ENCODE measurements at regions not wholly inside any gene's neighbourhood (a gene's known extent, or its start where the extent isn't known, plus 50 kb on each side); places are given as distances from the start of the nearest gene placed in this dataset.
A peak's percentile ranks its signal among the peaks of the same experiment; 100 is the strongest.

DNA sequence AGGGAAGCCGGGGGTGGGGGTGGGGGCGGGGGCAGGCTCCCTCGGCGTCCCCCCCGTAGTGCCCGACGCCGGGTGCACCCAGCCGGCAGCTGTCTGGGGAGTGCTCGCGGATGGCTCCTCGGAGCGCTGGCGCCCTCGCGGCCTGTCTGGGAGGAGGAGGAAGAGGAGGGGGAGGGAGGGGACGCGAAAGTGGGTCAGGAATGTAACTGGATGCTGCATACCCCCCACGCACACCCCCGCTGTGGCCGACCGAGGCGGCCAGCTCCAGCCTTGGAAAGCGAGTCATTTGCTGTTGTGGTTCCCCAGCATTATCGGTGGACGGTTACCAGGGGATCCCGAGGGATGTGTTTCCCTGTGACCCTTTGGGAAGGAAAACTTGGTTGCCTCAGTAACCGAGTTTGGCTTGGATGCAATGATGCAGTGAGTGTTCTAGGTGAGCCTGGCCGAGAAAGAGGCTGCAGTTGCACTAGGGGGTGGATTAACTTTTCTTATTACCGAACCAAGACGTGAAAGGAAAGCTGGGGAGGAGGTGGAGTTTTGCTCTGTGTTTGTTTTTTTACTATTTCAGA, 55.2 kb upstream of the RREB1 start:
- Mint-ChIP-seq H3K27ac (peak overlapping the region; percentile 75 to 95 (median 87)), H3K36me3 (ENCODE audit: low read depth) (no peaks in the 10 kb centered on the region), H3K4me1 (peaks cover 22% of the 10 kb centered on the region), H3K4me3 (peak overlapping the region; percentile 71 to 83 (median 82)), H3K27me3 (ENCODE audit: low read depth) (peaks cover 13% of the 10 kb centered on the region), H3K9me3 (no peaks in the 10 kb centered on the region)
- TF ChIP-seq CTCF (IDR thresholded peaks at IDR 0.05; ENCODE audit: unreplicated experiment in 3 of 3), result no peak

- H3K36me3 Mint-ChIP-seq (ENCODE audit: low read depth), result no peaks in the 10 kb centered on the region
- no peak for TF ChIP-seq CTCF (IDR thresholded peaks at IDR 0.05; ENCODE audit: unreplicated experiment in 3 of 3)
- peaks cover 13% of the 10 kb centered on the region for H3K27me3 Mint-ChIP-seq (ENCODE audit: low read depth)
- H3K4me3 Mint-ChIP-seq, result peak overlapping the region; percentile 71 to 83 (median 82)
- H3K4me1 Mint-ChIP-seq, result peaks cover 25% of the 10 kb centered on the region
- peak overlapping the region; percentile 75 to 95 (median 87) for H3K27ac Mint-ChIP-seq
- no peaks in the 10 kb centered on the region for H3K9me3 Mint-ChIP-seq
These were observed 54.5 kb upstream of the RREB1 start for GRCh38 chr6:7053125-7053774.
